ENCODE measurements at regions not wholly inside any gene's neighbourhood (a gene's known extent, or its start where the extent isn't known, plus 50 kb on each side); places are given as distances from the start of the nearest gene placed in this dataset.

DNA sequence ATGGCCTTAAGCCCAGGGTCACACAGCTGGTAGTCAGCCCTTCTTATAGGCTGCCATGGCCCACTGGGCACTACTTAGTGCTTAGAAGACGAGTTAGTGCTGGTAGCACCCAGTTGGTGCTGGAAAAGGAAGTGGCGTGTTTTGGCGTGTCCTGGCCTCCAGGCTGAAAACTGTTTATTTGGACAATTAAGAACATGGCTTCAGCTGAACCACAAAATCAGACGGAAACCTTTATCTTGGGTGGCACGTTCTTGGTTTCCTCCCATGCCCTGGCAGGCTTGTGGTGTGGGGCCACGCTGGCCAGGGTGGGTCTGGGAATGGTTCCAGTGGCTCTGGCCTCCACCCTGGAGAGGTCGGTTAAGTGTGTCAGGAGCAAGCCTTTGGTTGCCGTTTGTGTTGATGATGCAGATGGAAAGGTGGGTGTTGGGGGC, 141.5 kb upstream of the HAAO start:
- Histone ChIP-seq H3K4me1 (ENCODE audit: control insufficient read depth, insufficient read depth, low read length) (peaks cover 37% of the 10 kb centered on the region), H3K27me3 (ENCODE audit: control insufficient read depth, insufficient read depth, low read length, poor library complexity, severe bottlenecking) (no peaks in the 10 kb centered on the region), H3K9me3 (ENCODE audit: control insufficient read depth, low read length) (no peaks in the 10 kb centered on the region), H3K4me3 (ENCODE audit: insufficient read depth, low read depth, low read length) (no peak overlapping the region), H3K36me3 (ENCODE audit: control insufficient read depth, insufficient read depth, low read length) (no peaks in the 10 kb centered on the region), H3K27ac (ENCODE audit: insufficient read depth, low read depth, low read length, poor library complexity, severe bottlenecking) (no peak overlapping the region)
- 89 to 91% methylated on average over 8 of the region's 8 CpGs for WGBS, 2 experiments

DNA sequence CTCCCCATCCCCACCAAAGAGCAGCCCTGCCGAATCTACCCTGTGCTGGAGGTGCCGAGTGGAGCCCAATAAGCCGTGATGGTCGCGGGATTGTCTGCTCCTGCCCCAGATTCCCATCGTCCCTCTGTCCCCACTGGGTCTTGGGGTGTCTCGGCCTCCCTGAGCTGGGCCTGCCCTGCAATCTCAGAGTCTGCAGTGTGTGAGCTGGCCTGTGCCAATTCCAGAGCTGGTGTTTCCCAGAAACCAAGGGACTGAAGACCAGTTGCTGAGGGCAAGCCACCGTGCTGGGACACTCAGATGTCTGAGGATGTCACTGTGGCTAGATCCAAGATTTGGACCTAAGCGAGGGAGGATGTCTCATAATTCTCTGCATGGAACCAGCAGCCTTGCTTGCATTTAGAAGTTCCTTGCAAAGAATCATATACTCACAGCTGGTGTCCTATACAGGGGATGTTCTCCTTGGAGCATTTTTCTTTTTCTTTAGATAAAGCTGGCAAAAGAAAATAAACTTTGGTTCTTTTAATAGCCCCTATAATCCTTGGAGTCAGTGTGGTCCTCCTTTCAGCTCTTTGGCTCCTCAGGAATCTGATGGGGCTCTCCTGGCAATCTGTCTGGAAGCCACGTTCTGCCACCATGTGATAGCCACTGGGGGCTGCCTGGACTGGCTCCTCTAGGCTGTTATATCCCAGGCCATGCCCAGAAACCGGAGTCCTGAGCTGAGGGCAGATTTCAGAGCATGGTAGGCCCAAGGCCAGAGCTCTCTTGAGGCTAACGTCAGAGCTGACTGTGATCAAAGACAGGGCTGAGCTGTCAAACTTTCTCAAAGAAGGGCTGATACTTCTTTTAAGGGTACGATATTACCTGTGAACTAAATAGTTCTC, 140.1 kb upstream of the HAAO start:
- H3K4me1 ChIP-seq (ENCODE audit: control insufficient read depth, insufficient read depth, low read length) = peaks cover 50% of the 10 kb centered on the region
- no peaks in the 10 kb centered on the region for H3K9me3 ChIP-seq (ENCODE audit: control insufficient read depth, low read length)
- WGBS, 2 experiments = 91 to 93% methylated on average over 13 of the region's 13 CpGs
- H3K27me3 ChIP-seq (ENCODE audit: control insufficient read depth, insufficient read depth, low read length, poor library complexity, severe bottlenecking) = no peaks in the 10 kb centered on the region
- H3K36me3 ChIP-seq (ENCODE audit: control insufficient read depth, insufficient read depth, low read length) = no peaks in the 10 kb centered on the region
- no peak overlapping the region for H3K4me3 ChIP-seq (ENCODE audit: insufficient read depth, low read depth, low read length)
- no peak overlapping the region for H3K27ac ChIP-seq (ENCODE audit: insufficient read depth, low read depth, low read length, poor library complexity, severe bottlenecking)

DNA sequence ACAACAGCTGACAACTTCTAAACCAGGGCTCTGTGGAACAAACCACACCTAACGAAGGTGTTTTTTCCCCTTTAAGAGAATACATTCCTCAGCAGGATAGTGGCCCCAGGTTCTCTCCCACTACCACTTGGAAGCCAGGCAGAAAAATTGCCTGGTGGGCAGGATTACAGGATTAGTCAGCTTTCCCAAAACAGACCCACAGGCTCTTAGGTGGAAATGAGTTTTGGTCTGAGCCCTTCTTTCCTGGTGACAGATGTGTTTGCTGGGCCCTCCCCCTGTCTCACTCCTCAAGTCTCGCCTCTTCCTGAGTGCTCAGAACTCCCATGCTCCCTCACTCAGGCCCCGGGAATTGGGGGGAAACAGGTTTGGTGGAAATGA, 139.4 kb upstream of the HAAO start:
- H3K36me3 ChIP-seq (ENCODE audit: control insufficient read depth, insufficient read depth, low read length) = no peaks in the 10 kb centered on the region

DNA sequence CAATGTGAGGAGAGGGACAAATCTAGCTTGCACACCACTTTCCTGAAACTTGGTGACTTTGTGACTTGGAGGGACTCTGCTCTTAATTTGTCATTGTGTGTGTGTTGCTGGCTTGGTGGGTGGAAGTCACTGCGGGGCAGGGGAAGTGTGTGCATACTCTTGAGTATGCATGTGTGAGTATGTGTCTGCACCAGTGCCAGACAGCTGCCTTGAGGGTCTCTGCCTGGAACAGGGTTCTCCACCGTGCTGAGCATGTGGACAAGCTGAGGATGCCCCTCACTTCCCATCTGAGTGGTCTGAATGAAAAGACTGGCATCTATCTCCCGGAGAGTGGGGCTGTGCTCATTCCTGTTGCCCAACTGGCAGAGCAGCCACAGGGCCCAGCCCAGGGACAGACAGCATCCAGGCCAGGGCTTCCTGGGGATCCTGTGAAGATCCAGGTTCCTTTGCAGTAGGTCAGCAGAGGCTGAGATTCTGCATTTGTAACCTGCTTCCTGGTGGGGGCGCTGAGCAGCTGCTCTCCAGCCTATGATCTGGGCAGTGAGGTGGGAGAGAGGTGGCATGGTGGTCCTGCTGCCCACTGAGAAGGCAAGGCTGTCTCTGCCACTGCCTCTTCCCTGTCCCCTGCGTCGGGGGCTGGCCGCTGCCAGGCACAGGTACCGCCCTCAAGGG, 138.9 kb upstream of the HAAO start:
- Histone ChIP-seq H3K9me3 (ENCODE audit: control insufficient read depth, low read length) (no peaks in the 10 kb centered on the region), H3K4me3 (ENCODE audit: insufficient read depth, low read depth, low read length) (no peak overlapping the region), H3K27ac (ENCODE audit: insufficient read depth, low read depth, low read length, poor library complexity, severe bottlenecking) (no peak overlapping the region), H3K27me3 (ENCODE audit: control insufficient read depth, insufficient read depth, low read length, poor library complexity, severe bottlenecking) (no peaks in the 10 kb centered on the region), H3K4me1 (ENCODE audit: control insufficient read depth, insufficient read depth, low read length) (peaks cover 62% of the 10 kb centered on the region), H3K36me3 (ENCODE audit: control insufficient read depth, insufficient read depth, low read length) (no peaks in the 10 kb centered on the region)
- WGBS, 2 experiments = 57 to 62% methylated on average over 8 of the region's 8 CpGs

More for the DNA sequence above, 139.4 kb upstream of the HAAO start:
- no peak overlapping the region for H3K27ac ChIP-seq (ENCODE audit: insufficient read depth, low read depth, low read length, poor library complexity, severe bottlenecking)
- no peaks in the 10 kb centered on the region for H3K27me3 ChIP-seq (ENCODE audit: control insufficient read depth, insufficient read depth, low read length, poor library complexity, severe bottlenecking)
- no peaks in the 10 kb centered on the region for H3K9me3 ChIP-seq (ENCODE audit: control insufficient read depth, low read length)
- WGBS, 2 experiments = 76 to 91% methylated on average over 3 of the region's 3 CpGs
- no peak overlapping the region for H3K4me3 ChIP-seq (ENCODE audit: insufficient read depth, low read depth, low read length)
- peaks cover 57% of the 10 kb centered on the region for H3K4me1 ChIP-seq (ENCODE audit: control insufficient read depth, insufficient read depth, low read length)

DNA sequence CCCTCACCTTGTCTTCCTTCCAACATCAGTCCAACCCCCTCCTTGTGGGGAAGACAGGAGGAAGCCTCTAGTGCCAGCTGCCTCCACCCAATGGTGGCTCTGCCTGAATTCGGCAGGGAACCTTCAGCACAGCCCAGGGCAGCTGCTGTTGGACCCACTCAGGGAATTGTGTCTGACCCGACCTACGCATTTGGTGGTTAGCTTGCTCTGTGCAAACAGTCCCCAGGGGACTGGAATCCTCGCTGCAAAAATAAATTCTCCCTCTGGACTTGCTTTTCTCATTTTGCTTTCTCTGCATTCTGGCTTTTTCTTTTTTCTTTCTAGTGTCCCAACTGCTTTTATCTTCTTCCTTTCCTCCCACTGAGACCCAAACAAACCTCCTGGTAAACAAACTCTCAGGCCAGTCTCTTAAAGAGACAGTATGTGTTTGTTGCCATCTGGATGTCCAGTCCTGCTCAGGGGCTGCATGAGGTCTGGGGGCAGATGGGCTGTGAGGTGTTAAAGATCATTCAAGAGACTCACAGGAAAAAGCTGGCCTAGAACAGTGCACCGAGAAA, 137.7 kb upstream of the HAAO start:
- Histone ChIP-seq H3K27ac (ENCODE audit: insufficient read depth, low read depth, low read length, poor library complexity, severe bottlenecking) (peak overlapping the region; percentile 53), H3K36me3 (ENCODE audit: control insufficient read depth, insufficient read depth, low read length) (no peaks in the 10 kb centered on the region), H3K27me3 (ENCODE audit: control insufficient read depth, insufficient read depth, low read length, poor library complexity, severe bottlenecking) (no peaks in the 10 kb centered on the region), H3K4me3 (ENCODE audit: insufficient read depth, low read depth, low read length) (no peak overlapping the region), H3K9me3 (ENCODE audit: control insufficient read depth, low read length) (no peaks in the 10 kb centered on the region), H3K4me1 (ENCODE audit: control insufficient read depth, insufficient read depth, low read length) (peaks cover 70% of the 10 kb centered on the region)
- 19 to 35% methylated on average over 4 to 5 of the region's 5 CpGs for WGBS, 2 experiments

DNA sequence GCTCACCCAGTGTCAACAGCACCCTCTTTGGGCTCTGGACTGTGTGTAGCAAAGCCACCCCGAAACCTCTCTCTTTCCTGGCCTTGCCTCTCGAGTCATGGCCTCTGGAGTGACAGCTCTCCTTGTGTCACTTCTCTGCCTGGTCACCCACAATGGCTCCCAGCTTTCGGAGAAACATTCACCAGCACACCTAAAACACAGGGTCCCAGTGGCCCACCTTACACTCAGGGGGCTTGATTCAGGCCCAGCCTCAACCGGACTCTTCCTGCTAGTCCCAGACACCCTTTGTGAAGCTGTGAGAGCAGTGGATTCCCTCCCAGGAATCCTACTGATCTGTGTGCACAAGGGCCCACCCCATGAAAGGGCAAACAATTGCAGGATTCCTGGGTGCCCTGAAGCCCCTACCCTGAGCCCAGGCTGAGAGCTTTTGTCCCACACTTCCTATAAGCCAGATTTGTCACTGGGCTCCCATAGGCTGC, 137.2 kb upstream of the HAAO start:
- 85 to 87% methylated on average over 4 of the region's 4 CpGs for WGBS, 2 experiments
- no peak overlapping the region for H3K4me3 ChIP-seq (ENCODE audit: insufficient read depth, low read depth, low read length)
- peaks cover 70% of the 10 kb centered on the region for H3K4me1 ChIP-seq (ENCODE audit: control insufficient read depth, insufficient read depth, low read length)
- no peaks in the 10 kb centered on the region for H3K9me3 ChIP-seq (ENCODE audit: control insufficient read depth, low read length)
- H3K27me3 ChIP-seq (ENCODE audit: control insufficient read depth, insufficient read depth, low read length, poor library complexity, severe bottlenecking) = no peaks in the 10 kb centered on the region
- H3K36me3 ChIP-seq (ENCODE audit: control insufficient read depth, insufficient read depth, low read length) = no peaks in the 10 kb centered on the region
- H3K27ac ChIP-seq (ENCODE audit: insufficient read depth, low read depth, low read length, poor library complexity, severe bottlenecking) = peak overlapping the region; percentile 53

DNA sequence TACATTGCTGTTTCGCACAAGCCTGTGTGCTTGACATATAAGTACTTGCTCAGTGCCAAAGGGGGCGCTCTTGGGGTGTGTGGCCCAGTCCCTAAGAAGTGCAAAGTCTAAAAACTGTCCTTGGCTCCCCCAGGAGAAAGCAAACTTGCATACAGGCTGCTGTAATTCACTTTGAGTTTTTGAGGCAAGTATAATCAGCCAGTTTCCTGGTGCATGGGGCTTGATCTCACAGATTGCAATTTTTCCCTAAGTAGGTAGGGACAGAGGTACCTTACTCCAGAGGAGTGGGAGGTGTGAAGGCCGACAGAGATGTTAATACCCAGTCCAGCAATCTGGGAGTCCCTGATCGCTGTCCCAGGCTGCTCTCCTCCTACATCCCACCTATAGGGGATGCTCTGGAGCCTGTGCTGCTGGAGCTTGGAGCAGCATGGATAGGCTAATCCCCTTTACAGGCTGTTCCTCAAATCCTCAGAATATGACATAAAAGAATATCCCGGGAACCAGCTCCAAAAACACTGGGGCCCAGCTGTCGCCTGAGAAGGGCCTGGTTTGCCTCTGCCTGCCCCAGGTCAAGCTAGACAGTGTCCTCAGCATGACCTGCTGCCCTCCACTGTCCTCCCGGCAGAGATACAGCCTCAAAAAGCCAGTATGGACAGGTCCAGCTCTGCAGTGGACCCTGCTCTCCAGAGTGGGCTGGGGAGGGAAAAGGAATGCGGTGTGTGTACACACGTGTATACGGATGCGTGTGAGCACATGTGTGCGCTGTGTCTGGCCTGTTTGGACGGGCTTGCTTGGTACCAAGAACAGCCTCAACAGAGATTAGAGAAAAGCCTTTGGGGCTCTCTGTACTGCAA, 136.5 kb upstream of the HAAO start:
- peak overlapping the region; percentile 53 for H3K27ac ChIP-seq (ENCODE audit: insufficient read depth, low read depth, low read length, poor library complexity, severe bottlenecking)
- 76 to 77% methylated on average over 13 of the region's 13 CpGs for WGBS, 2 experiments

DNA sequence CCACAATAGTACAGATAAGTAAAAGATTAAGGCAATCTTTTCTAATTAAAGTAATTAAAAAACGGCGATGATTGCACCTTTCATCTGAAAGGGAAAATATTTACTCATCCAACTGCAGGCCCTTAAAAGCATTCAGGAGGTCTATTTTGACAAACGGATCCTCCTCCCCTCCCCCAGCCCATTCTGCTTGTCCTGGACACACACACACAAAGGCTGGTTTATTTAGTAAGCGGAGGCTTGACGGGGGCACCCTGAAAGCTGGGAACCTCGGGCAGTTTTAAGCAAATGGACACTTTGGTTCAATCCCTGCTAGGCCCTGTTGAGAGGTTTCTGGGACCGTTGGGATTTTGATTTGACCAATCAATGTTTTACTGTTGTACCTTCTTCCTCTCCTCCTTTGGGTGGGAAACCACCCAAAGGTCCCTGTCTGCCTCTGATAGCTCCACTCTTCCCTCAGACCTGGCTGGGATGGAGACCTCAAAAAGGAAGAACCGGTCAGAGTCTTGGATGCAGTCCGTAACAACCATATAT, 135.8 kb upstream of the HAAO start:
- no peak overlapping the region for H3K4me3 ChIP-seq (ENCODE audit: insufficient read depth, low read depth, low read length)
- H3K27me3 ChIP-seq (ENCODE audit: control insufficient read depth, insufficient read depth, low read length, poor library complexity, severe bottlenecking) = no peaks in the 10 kb centered on the region
- H3K9me3 ChIP-seq (ENCODE audit: control insufficient read depth, low read length) = no peaks in the 10 kb centered on the region
- no peaks in the 10 kb centered on the region for H3K36me3 ChIP-seq (ENCODE audit: control insufficient read depth, insufficient read depth, low read length)
- peaks cover 78% of the 10 kb centered on the region for H3K4me1 ChIP-seq (ENCODE audit: control insufficient read depth, insufficient read depth, low read length)
- 55 to 58% methylated on average over 9 of the region's 9 CpGs for WGBS, 2 experiments
- H3K27ac ChIP-seq (ENCODE audit: insufficient read depth, low read depth, low read length, poor library complexity, severe bottlenecking) = no peak overlapping the region

More for the DNA sequence above, 136.5 kb upstream of the HAAO start:
- Histone ChIP-seq H3K27me3 (ENCODE audit: control insufficient read depth, insufficient read depth, low read length, poor library complexity, severe bottlenecking) (no peaks in the 10 kb centered on the region), H3K4me3 (ENCODE audit: insufficient read depth, low read depth, low read length) (no peak overlapping the region), H3K4me1 (ENCODE audit: control insufficient read depth, insufficient read depth, low read length) (peaks cover 71% of the 10 kb centered on the region), H3K36me3 (ENCODE audit: control insufficient read depth, insufficient read depth, low read length) (no peaks in the 10 kb centered on the region), H3K9me3 (ENCODE audit: control insufficient read depth, low read length) (no peaks in the 10 kb centered on the region)

DNA sequence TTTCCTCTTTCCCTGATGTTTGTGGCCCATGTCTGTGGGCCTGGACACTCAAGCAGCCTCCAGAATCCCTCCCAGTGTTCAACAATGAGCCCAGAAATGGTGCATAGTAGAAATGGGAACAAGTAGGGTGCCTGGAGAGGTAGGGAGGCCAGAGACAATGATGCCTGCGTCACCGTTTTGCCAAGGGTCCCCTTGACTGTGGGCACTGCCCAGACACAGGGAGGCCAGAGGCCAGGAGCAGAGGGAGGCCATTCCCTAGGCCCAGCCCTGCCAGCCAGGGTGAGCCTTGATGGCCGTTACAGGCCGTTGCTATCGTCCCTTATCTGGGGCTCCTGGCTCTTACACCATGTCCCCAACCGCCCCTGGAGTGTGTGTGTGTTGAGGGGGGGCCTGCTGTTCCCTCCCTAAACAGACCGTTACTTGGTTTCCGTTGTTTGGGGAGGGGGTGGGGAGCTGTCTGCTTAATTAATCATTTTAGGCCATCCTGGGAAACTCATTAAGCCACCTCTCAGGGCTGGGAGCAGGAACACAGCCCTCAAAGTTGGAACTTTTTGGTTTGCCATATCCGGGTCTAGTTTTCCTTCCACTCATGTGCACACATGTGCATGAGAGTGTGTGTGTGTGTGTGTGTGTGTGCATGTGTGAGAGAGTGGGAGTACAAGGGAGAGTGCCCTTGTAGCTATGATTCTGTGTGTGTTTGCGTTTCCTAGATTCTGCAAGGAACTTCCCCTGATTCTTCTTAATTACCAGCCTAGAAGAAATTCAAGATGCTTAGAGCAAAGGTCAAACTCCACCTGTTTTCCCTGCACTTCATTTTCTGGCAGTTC, 135.2 kb upstream of the HAAO start:
- Histone ChIP-seq H3K4me1 (ENCODE audit: control insufficient read depth, insufficient read depth, low read length) (peaks cover 85% of the 10 kb centered on the region), H3K9me3 (ENCODE audit: control insufficient read depth, low read length) (no peaks in the 10 kb centered on the region), H3K27ac (ENCODE audit: insufficient read depth, low read depth, low read length, poor library complexity, severe bottlenecking) (peak overlapping the region; percentile 56), H3K4me3 (ENCODE audit: insufficient read depth, low read depth, low read length) (no peak overlapping the region), H3K36me3 (ENCODE audit: control insufficient read depth, insufficient read depth, low read length) (no peaks in the 10 kb centered on the region), H3K27me3 (ENCODE audit: control insufficient read depth, insufficient read depth, low read length, poor library complexity, severe bottlenecking) (no peaks in the 10 kb centered on the region)
- 85 to 86% methylated on average over 10 of the region's 10 CpGs for WGBS, 2 experiments
